ENCODE measurements at regions not wholly inside any gene's neighbourhood (a gene's known extent, or its start where the extent isn't known, plus 50 kb on each side); places are given as distances from the start of the nearest gene placed in this dataset.

DNA sequence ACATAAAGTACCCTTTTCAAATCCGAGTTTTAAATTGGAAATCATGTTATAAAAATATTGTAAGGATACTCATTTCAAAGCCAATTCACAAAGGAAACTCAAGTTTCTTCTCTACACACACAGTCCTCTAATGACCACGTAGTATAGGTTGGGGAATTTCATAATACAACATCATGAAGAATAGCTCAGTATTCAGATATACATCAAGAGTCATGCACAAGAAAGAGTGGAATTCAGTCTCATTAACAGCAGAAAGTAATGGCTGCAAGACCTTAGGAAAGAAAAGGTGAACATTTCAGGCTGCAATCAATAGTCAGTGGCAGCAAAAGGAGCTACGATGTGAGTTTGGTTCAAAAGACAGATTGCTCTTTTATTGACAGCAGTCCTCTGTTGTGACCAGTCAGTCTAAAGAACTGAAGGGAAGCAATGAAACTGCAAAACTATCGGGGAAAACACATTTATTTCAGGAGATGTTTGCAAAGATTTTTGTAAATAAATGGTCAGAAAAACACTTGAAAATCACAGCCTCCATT lies 317.2 kb downstream of the IPMK start:
- H3K9ac ChIP-seq (ENCODE audit: insufficient read depth, low read depth, low read length) = no peak overlapping the region
- DNase-seq (ENCODE audit: low spot score) = no peak
- ChIA-PET CTCF (ENCODE audit: low intra/inter-chr PET ratio, low total read pairs) (no interaction called here), POLR2A (no interaction called here)
- no peak for ATAC-seq
- no peaks in the 10 kb centered on the region for H3K9me3 ChIP-seq (ENCODE audit: low read length)
- FAIRE-seq = no peak
- in situ Hi-C loops (cut with HindIII; ENCODE audit: extremely low pct_ligation_motif_present, low pct_unique_long_range_greater_than_20kb) = no loop called here
- intact Hi-C loops (cut with micrococcal nuclease; ENCODE audit: unreplicated experiment) = no loop called here
- H4K20me1 ChIP-seq (ENCODE audit: insufficient read depth, low read length) = no peaks in the 10 kb centered on the region
- no peak overlapping the region for H3K4me3 ChIP-seq (replicated peaks in 1 of 3; ENCODE audit: insufficient read depth in 1 of 3, low read depth in 2 of 3, low read length in 3 of 3)
- H3K27me3 ChIP-seq (ENCODE audit: control insufficient read depth in 1 of 2, insufficient read depth in 2 of 2, low read length in 2 of 2) = no peaks in the 10 kb centered on the region
- H3K36me3 ChIP-seq (replicated peaks in 1 of 2; ENCODE audit: control insufficient read depth in 1 of 2, insufficient read depth in 2 of 2, low read length in 2 of 2) = no peaks in the 10 kb centered on the region
- TF ChIP-seq ZNF552 (CRISPR knock-in tag; IDR thresholded peaks at IDR 0.05; ENCODE audit: borderline replicate concordance) (no peak), MED13 (CRISPR knock-in tag; IDR thresholded peaks at IDR 0.05) (no peak)
- no peaks in the 10 kb centered on the region for H3K4me1 ChIP-seq (ENCODE audit: insufficient read depth, low read length)
- 6% methylated on average over 4 of the region's 4 CpGs for WGBS (ENCODE audit: low lambda C conversion rate)
- BruUV-seq (replicated peaks) = no TSS peak
- no peak overlapping the region for H2AFZ ChIP-seq (ENCODE audit: low read length)
- H3K27ac ChIP-seq (ENCODE audit: extremely low read length, insufficient read depth, low read length) = no peak overlapping the region
- H3K79me2 ChIP-seq (ENCODE audit: insufficient read depth, low read length) = no peaks in the 10 kb centered on the region
- no peak overlapping the region for H3K4me2 ChIP-seq (ENCODE audit: low read depth, low read length)

GRCh38 chr10:57948796-57949195 lies 318.9 kb downstream of the IPMK start:
- H2AFZ ChIP-seq (ENCODE audit: low read length) = no peak overlapping the region
- no peak overlapping the region for H3K4me3 ChIP-seq (replicated peaks in 1 of 3; ENCODE audit: insufficient read depth in 1 of 3, low read depth in 2 of 3, low read length in 3 of 3)
- no peak for DNase-seq (ENCODE audit: low spot score)
- POLR2A ChIA-PET = no interaction called here
- CTCF ChIA-PET (ENCODE audit: low intra/inter-chr PET ratio, low total read pairs) = no interaction called here
- no peaks in the 10 kb centered on the region for H4K20me1 ChIP-seq (ENCODE audit: insufficient read depth, low read length)
- no peaks in the 10 kb centered on the region for H3K27me3 ChIP-seq (ENCODE audit: control insufficient read depth in 1 of 2, insufficient read depth in 2 of 2, low read length in 2 of 2)
- no peaks in the 10 kb centered on the region for H3K4me1 ChIP-seq (ENCODE audit: insufficient read depth, low read length)
- H3K36me3 ChIP-seq (replicated peaks in 1 of 2; ENCODE audit: control insufficient read depth in 1 of 2, insufficient read depth in 2 of 2, low read length in 2 of 2) = no peaks in the 10 kb centered on the region
- H3K79me2 ChIP-seq (ENCODE audit: insufficient read depth, low read length) = no peaks in the 10 kb centered on the region
- no peak overlapping the region for H3K4me2 ChIP-seq (ENCODE audit: low read depth, low read length)
- H3K27ac ChIP-seq (ENCODE audit: extremely low read length, insufficient read depth, low read length) = no peak overlapping the region
- in situ Hi-C loops (cut with HindIII; ENCODE audit: extremely low pct_ligation_motif_present, low pct_unique_long_range_greater_than_20kb) = no loop called here
- no peak for ATAC-seq
- WGBS (ENCODE audit: low lambda C conversion rate) = 89% methylated on average over 2 of the region's 2 CpGs
- intact Hi-C loops (cut with micrococcal nuclease; ENCODE audit: unreplicated experiment) = no loop called here
- H3K9ac ChIP-seq (ENCODE audit: insufficient read depth, low read depth, low read length) = no peak overlapping the region
- H3K9me3 ChIP-seq (ENCODE audit: low read length) = no peaks in the 10 kb centered on the region
- no peak for FAIRE-seq
- BruUV-seq (replicated peaks) = no TSS peak
- TF ChIP-seq ZNF841 (CRISPR knock-in tag; IDR thresholded peaks at IDR 0.05; ENCODE audit: borderline replicate concordance) (no peak), ZNF142 (CRISPR knock-in tag; IDR thresholded peaks at IDR 0.05) (no peak), PHB2 (IDR thresholded peaks at IDR 0.05; ENCODE audit: partially characterized antibody) (no peak), TFE3 (CRISPR knock-in tag; IDR thresholded peaks at IDR 0.05) (no peak), DR1 (CRISPR knock-in tag; IDR thresholded peaks at IDR 0.05) (no peak), ZNF563 (CRISPR knock-in tag; IDR thresholded peaks at IDR 0.05) (no peak), ARHGAP35 (CRISPR knock-in tag; IDR thresholded peaks at IDR 0.05; ENCODE audit: borderline replicate concordance) (no peak)
- TF ChIP-seq, protein P1, sequence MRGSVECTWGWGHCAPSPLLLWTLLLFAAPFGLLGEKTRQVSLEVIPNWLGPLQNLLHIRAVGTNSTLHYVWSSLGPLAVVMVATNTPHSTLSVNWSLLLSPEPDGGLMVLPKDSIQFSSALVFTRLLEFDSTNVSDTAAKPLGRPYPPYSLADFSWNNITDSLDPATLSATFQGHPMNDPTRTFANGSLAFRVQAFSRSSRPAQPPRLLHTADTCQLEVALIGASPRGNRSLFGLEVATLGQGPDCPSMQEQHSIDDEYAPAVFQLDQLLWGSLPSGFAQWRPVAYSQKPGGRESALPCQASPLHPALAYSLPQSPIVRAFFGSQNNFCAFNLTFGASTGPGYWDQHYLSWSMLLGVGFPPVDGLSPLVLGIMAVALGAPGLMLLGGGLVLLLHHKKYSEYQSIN (CRISPR knock-in tag; IDR thresholded peaks at IDR 0.05; ENCODE audit: borderline replicate concordance) = no peak

All from HepG2 (cell line).